ENCODE measurements at regions not wholly inside any gene's neighbourhood (a gene's known extent, or its start where the extent isn't known, plus 50 kb on each side); places are given as distances from the start of the nearest gene placed in this dataset.

- TF ChIP-seq CTCF (conservative IDR thresholded peaks at IDR 0.05; ENCODE audit: low read depth, low read length) (no peak), EZH2 (IDR thresholded peaks at IDR 0.05; ENCODE audit: borderline replicate concordance, low read depth, low read length, poor library complexity, severe bottlenecking) (no peak)
Observed at GRCh38 chrX:69371159-69371558, 133.0 kb upstream of the NALF2 start.

Measured in A673 (cell line).